Thoracic aorta (tissue), 2 donors: ENCODE measurements at regions not wholly inside any gene's neighbourhood (a gene's known extent, or its start where the extent isn't known, plus 50 kb on each side); places are given as distances from the start of the nearest gene placed in this dataset.

Experiments used
- ATAC-seq: fragments of 150-250 bp; one replicate; pipeline ENCODE4 v1.8.0; 2017; ENCODE audit warnings: low read depth; ENCODE audit not compliant: insufficient number of reproducible peaks, low FRiP score
- DNase-seq: peaks from one replicate; pipeline ENCODE4 v3.0.0-alpha.2; 2020; ENCODE audit warnings: low spot score
- H3K27ac ChIP-seq, 2 donors: fragments of 200-600 bp; sonication (generic); 1 replicate in 1 of 2; 2 replicates in 1 of 2; pipeline ENCODE4 v1.5.1; 2016; ENCODE audit warnings: mild to moderate bottlenecking in 2 of 2, moderate library complexity in 2 of 2
- H3K27me3 ChIP-seq: fragments of 200-600 bp; sonication (generic); replicated peaks from 2 replicates; pipeline ENCODE4 v1.6.0; 2016; ENCODE audit warnings: mild to moderate bottlenecking; ENCODE audit not compliant: insufficient read depth
- H3K36me3 ChIP-seq: fragments of 200-600 bp; sonication (generic); one replicate; pipeline ENCODE4 v1.5.1; 2016
- H3K4me1 ChIP-seq, 2 donors: fragments of 200-600 bp; sonication (generic); 1 replicate in 1 of 2; 2 replicates in 1 of 2; pipeline versions ENCODE4 v1.5.1 to v1.6.0; 2016; ENCODE audit warnings: low read depth in 2 of 2, mild to moderate bottlenecking in 1 of 2; ENCODE audit not compliant: control insufficient read depth in 1 of 2
- H3K4me3 ChIP-seq: fragments of 200-600 bp; sonication (generic); 2 replicates; pipeline ENCODE4 v1.5.1; 2016; ENCODE audit warnings: mild to moderate bottlenecking
- H3K9me3 ChIP-seq: fragments of 200-600 bp; sonication (generic); 2 replicates; pipeline ENCODE4 v1.5.1; 2016
- CTCF ChIP-seq: fragments of 200-600 bp; sonication (generic); IDR thresholded peaks from one replicate; pipeline ENCODE4 v1.5.1; 2019; ENCODE audit warnings: antibody characterized with exemption

GRCh38 chr12:124412646-124413015 lies 117.7 kb downstream of the RFLNA start:
- DNase-seq = no peak
- no peak for ATAC-seq
- no peak for TF ChIP-seq CTCF
- H3K9me3 ChIP-seq = no peaks in the 10 kb centered on the region
- no peaks in the 10 kb centered on the region for H3K27me3 ChIP-seq
- H3K36me3 ChIP-seq = peaks cover 7% of the 10 kb centered on the region
- peaks cover 14 to 52% of the 10 kb centered on the region in 2 donors for H3K4me1 ChIP-seq
- peak overlapping the region in 1 of 2 donors; percentile 10 for H3K27ac ChIP-seq
- H3K4me3 ChIP-seq = no peak overlapping the region

- Histone ChIP-seq H3K4me1 (peaks cover 14 to 52% of the 10 kb centered on the region in 2 donors), H3K27me3 (no peaks in the 10 kb centered on the region), H3K27ac (peak overlapping the region in 1 of 2 donors; percentile 13), H3K4me3 (no peak overlapping the region), H3K36me3 (peaks cover 12% of the 10 kb centered on the region), H3K9me3 (no peaks in the 10 kb centered on the region)
- no peak for ATAC-seq
- no peak for DNase-seq
- TF ChIP-seq CTCF = no peak
Measured at GRCh38 chr12:124411953-124412645, 117.2 kb downstream of the RFLNA start.

- peak; percentile 34 for ATAC-seq
- peaks cover 14 to 52% of the 10 kb centered on the region in 2 donors for H3K4me1 ChIP-seq
- H3K4me3 ChIP-seq = no peak overlapping the region
- no peak for DNase-seq
- H3K27me3 ChIP-seq = no peaks in the 10 kb centered on the region
- H3K9me3 ChIP-seq = no peaks in the 10 kb centered on the region
- H3K36me3 ChIP-seq = peaks cover 12% of the 10 kb centered on the region
- peak overlapping the region in 1 of 2 donors; percentile 13 for H3K27ac ChIP-seq
- TF ChIP-seq CTCF = no peak
Measured at GRCh38 chr12:124411281-124411878, 116.5 kb downstream of the RFLNA start.

GRCh38 chr12:124410354-124411175 lies 115.7 kb downstream of the RFLNA start:
- Histone ChIP-seq H3K27me3 (no peaks in the 10 kb centered on the region), H3K4me1 (peaks cover 14 to 52% of the 10 kb centered on the region in 2 donors), H3K27ac (peak overlapping the region; percentile 31 to 33), H3K4me3 (no peak overlapping the region), H3K36me3 (peaks cover 12% of the 10 kb centered on the region), H3K9me3 (no peaks in the 10 kb centered on the region)
- no peak for TF ChIP-seq CTCF
- ATAC-seq = peak; percentile 23
- DNase-seq = no peak
